ENCODE measurements at regions not wholly inside any gene's neighbourhood (a gene's known extent, or its start where the extent isn't known, plus 50 kb on each side); places are given as distances from the start of the nearest gene placed in this dataset.

- H4K8ac ChIP-seq (ENCODE audit: extremely low read depth, insufficient read depth, low read length): no peak overlapping the region
- no peak overlapping the region for H3K4me2 ChIP-seq (ENCODE audit: insufficient read depth in 1 of 2, low read depth in 2 of 2, low read length in 2 of 2)
- no peak overlapping the region for H2AK5ac ChIP-seq (ENCODE audit: low read depth, low read length)
- no peaks in the 10 kb centered on the region for H3K36me3 ChIP-seq (ENCODE audit: control insufficient read depth in 2 of 4, insufficient read depth in 4 of 4, low read length in 3 of 4)
- H4K5ac ChIP-seq (ENCODE audit: insufficient read length, low read depth, low read length): no peak overlapping the region
- no peak overlapping the region for H2BK20ac ChIP-seq (ENCODE audit: low read length)
- no peak overlapping the region for H2BK15ac ChIP-seq (ENCODE audit: low read length)
- H2BK5ac ChIP-seq (ENCODE audit: low read depth, low read length): no peak overlapping the region
- TF ChIP-seq RXRA (IDR thresholded peaks at IDR 0.05; ENCODE audit: insufficient read depth, low read depth, low read length) (no peak), USF2 (IDR thresholded peaks at IDR 0.05; ENCODE audit: low read length) (no peak), RAD21 (IDR thresholded peaks at IDR 0.05 in 1 of 2, conservative IDR thresholded peaks at IDR 0.05 in 1 of 2; ENCODE audit: low read depth in 2 of 2, low read length in 2 of 2) (no peak), ATF2 (IDR thresholded peaks at IDR 0.05; ENCODE audit: low read length) (no peak), SIX5 (IDR thresholded peaks at IDR 0.05; ENCODE audit: low read depth, low read length) (no peak), EZH2 (IDR thresholded peaks at IDR 0.05; ENCODE audit: low read depth, low read length, severe bottlenecking) (no peak), TCF12 (IDR thresholded peaks at IDR 0.05; ENCODE audit: low read depth, low read length) (no peak), EP300 (IDR thresholded peaks at IDR 0.05; ENCODE audit: borderline replicate concordance in 1 of 2, low read depth in 2 of 2, low read length in 2 of 2) (no peak), CHD1 (IDR thresholded peaks at IDR 0.05; ENCODE audit: low read depth, low read length) (no peak), SUZ12 (IDR thresholded peaks at IDR 0.05; ENCODE audit: low read length) (no peak), SP1 (IDR thresholded peaks at IDR 0.05; ENCODE audit: low read depth, low read length) (no peak)
- no peaks in the 10 kb centered on the region for H3K9me3 ChIP-seq (ENCODE audit: insufficient read depth in 2 of 2, low read depth in 1 of 2, low read length in 1 of 2)
- no peaks in the 10 kb centered on the region for H3K79me1 ChIP-seq (ENCODE audit: low read depth, low read length)
- DNase-seq (ENCODE audit: low read depth in 1 of 2, low spot score in 2 of 2) (no peak), FAIRE-seq (no peak)
- H2BK120ac ChIP-seq (replicated peaks; ENCODE audit: low read depth, low read length): no peak overlapping the region
- no peak overlapping the region for H4K91ac ChIP-seq (replicated peaks; ENCODE audit: insufficient read length, low read length)
- H3K27ac ChIP-seq (ENCODE audit: low read depth, low read length): no peak overlapping the region
- H3K14ac ChIP-seq (ENCODE audit: insufficient read length): no peak overlapping the region
- ChIA-PET POLR2A (ENCODE audit: partially characterized antibody) (no interaction called here), CTCF (ENCODE audit: partially characterized antibody) (no interaction called here)
- no peaks in the 10 kb centered on the region for H3K79me2 ChIP-seq (ENCODE audit: control insufficient read depth in 1 of 2, insufficient read depth in 2 of 2, low read length in 2 of 2)
- no peak overlapping the region for H2BK12ac ChIP-seq (ENCODE audit: low read depth, low read length)
- no peaks in the 10 kb centered on the region for H3K4me1 ChIP-seq (replicated peaks in 1 of 4; ENCODE audit: control insufficient read depth in 3 of 4, insufficient read depth in 4 of 4, low read length in 3 of 4)
- no peak overlapping the region for H3K4ac ChIP-seq (replicated peaks; ENCODE audit: insufficient read length, low read depth, low read length)
- no peaks in the 10 kb centered on the region for H3K27me3 ChIP-seq (replicated peaks in 1 of 4; ENCODE audit: control insufficient read depth in 3 of 4, extremely low read depth in 1 of 4, insufficient read depth in 3 of 4, low read length in 3 of 4)
- H3K56ac ChIP-seq (replicated peaks; ENCODE audit: insufficient read length, low read depth, low read length): no peak overlapping the region
- H3K18ac ChIP-seq (ENCODE audit: extremely low read depth, low read length): no peak overlapping the region
- H3K23me2 ChIP-seq (ENCODE audit: low read depth, low read length): no peaks in the 10 kb centered on the region
- no peak overlapping the region for H3K23ac ChIP-seq (ENCODE audit: insufficient read length)
- no peak overlapping the region for H2AFZ ChIP-seq (ENCODE audit: low read length)
- no peaks in the 10 kb centered on the region for H4K20me1 ChIP-seq (replicated peaks in 1 of 2; ENCODE audit: control insufficient read depth in 1 of 2, insufficient read depth in 2 of 2, low read length in 2 of 2)
- no peak overlapping the region for H3K4me3 ChIP-seq (ENCODE audit: extremely low read depth in 1 of 4, insufficient read depth in 2 of 4, low read depth in 3 of 4, low read length in 4 of 4)
- H3K9ac ChIP-seq (replicated peaks in 1 of 4; ENCODE audit: extremely low read depth in 1 of 4, low read depth in 3 of 4, low read length in 3 of 4): no peak overlapping the region
Observed at GRCh38 chr4:34279011-34279410, 1965.3 kb downstream of the ARAP2 start.
